ENCODE measurements at regions not wholly inside any gene's neighbourhood (a gene's known extent, or its start where the extent isn't known, plus 50 kb on each side); places are given as distances from the start of the nearest gene placed in this dataset.
A peak's percentile ranks its signal among the peaks of the same experiment; 100 is the strongest.

GRCh38 chr10:88082806-88083596 is 219.6 kb downstream of the PTEN start:
- no peak for DNase-seq (ENCODE audit: low read depth)

- no peak for DNase-seq (ENCODE audit: low read depth)
These were observed 220.2 kb downstream of the PTEN start for GRCh38 chr10:88083597-88083989.

GRCh38 chr10:88086187-88086960 is 222.9 kb downstream of the PTEN start:
- DNase-seq (ENCODE audit: low read depth), result no peak

- no peak for DNase-seq (ENCODE audit: low read depth)
These were observed 225.3 kb downstream of the PTEN start for GRCh38 chr10:88088441-88089340.

GRCh38 chr10:88089498-88089897 is 226.1 kb downstream of the PTEN start:
- no peak for DNase-seq (ENCODE audit: low read depth)

- no peak for DNase-seq (ENCODE audit: low read depth)
These were observed 227.3 kb downstream of the PTEN start for GRCh38 chr10:88090568-88091214.

GRCh38 chr10:88091490-88092061 is 228.2 kb downstream of the PTEN start:
- peak; percentile 75 for DNase-seq (ENCODE audit: low read depth)

- no peak for DNase-seq (ENCODE audit: low read depth)
These were observed 228.8 kb downstream of the PTEN start for GRCh38 chr10:88092265-88092664.

GRCh38 chr10:88092973-88093372 is 229.5 kb downstream of the PTEN start:
- no peak for DNase-seq (ENCODE audit: low read depth)

- DNase-seq (ENCODE audit: low read depth), result no peak
These were observed 231.4 kb downstream of the PTEN start for GRCh38 chr10:88094795-88095194.

- DNase-seq (ENCODE audit: low read depth), result no peak
These were observed 231.8 kb downstream of the PTEN start for GRCh38 chr10:88095223-88095721.

- DNase-seq (ENCODE audit: low read depth), result no peak
These were observed 232.5 kb downstream of the PTEN start for GRCh38 chr10:88095778-88096431.

- DNase-seq (ENCODE audit: low read depth), result no peak
These were observed 233.7 kb downstream of the PTEN start for GRCh38 chr10:88097092-88097516.

- no peak for DNase-seq (ENCODE audit: low read depth)
These were observed 234.1 kb downstream of the PTEN start for GRCh38 chr10:88097536-88097935.

- DNase-seq (ENCODE audit: low read depth), result no peak
These were observed 236.9 kb downstream of the PTEN start for GRCh38 chr10:88100281-88100680.

- DNase-seq (ENCODE audit: low read depth), result no peak
These were observed 238.2 kb downstream of the PTEN start for GRCh38 chr10:88101666-88102065.

GRCh38 chr10:88103576-88103975 is 240.2 kb downstream of the PTEN start:
- DNase-seq (ENCODE audit: low read depth), result no peak

- no peak for DNase-seq (ENCODE audit: low read depth)
These were observed 240.8 kb downstream of the PTEN start for GRCh38 chr10:88104223-88104622.

GRCh38 chr10:88106366-88106765 is 242.9 kb downstream of the PTEN start:
- DNase-seq (ENCODE audit: low read depth), result no peak

GRCh38 chr10:88107296-88108097 is 244.1 kb downstream of the PTEN start:
- no peak for DNase-seq (ENCODE audit: low read depth)
